Loucy (cell line): ENCODE measurements at regions not wholly inside any gene's neighbourhood (a gene's known extent, or its start where the extent isn't known, plus 50 kb on each side); places are given as distances from the start of the nearest gene placed in this dataset.

ENCODE experiments used
- EZH2phosphoT487 ChIP-seq: fragments of 200-600 bp; IDR thresholded peaks from 2 replicates; pipeline ENCODE4 v1.6.1; 2018; ENCODE audit warnings: antibody characterized with exemption, mild to moderate bottlenecking, moderate library complexity, borderline replicate concordance
- TF ChIP-seq, protein P1 (sequence below): fragments of 200-600 bp; sonication (generic); conservative IDR thresholded peaks from 2 replicates; pipeline ENCODE4 v1.5.1; 2014; ENCODE audit warnings: mild to moderate bottlenecking, antibody characterized with exemption, low read length

DNA sequence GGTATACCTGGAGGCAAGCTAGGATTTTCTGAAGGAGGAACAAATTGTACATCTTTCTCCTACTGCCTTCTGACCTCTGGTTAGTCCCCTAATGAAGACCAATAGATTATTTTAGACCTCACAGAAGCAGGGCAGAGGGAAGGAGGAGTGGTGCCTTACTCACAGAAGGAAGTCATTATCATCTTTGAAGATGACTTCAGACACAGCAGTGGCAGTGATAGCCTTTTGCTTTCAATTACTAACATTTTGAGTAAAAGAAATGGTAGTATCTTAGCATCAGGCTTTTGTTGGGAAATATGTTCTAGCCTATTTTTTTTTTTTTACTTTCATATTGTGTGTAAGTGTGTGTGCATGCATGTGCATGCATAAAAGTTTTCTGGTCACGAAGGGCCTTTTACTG lies 164.2 kb upstream of the PLN start:
- TF ChIP-seq, protein P1, sequence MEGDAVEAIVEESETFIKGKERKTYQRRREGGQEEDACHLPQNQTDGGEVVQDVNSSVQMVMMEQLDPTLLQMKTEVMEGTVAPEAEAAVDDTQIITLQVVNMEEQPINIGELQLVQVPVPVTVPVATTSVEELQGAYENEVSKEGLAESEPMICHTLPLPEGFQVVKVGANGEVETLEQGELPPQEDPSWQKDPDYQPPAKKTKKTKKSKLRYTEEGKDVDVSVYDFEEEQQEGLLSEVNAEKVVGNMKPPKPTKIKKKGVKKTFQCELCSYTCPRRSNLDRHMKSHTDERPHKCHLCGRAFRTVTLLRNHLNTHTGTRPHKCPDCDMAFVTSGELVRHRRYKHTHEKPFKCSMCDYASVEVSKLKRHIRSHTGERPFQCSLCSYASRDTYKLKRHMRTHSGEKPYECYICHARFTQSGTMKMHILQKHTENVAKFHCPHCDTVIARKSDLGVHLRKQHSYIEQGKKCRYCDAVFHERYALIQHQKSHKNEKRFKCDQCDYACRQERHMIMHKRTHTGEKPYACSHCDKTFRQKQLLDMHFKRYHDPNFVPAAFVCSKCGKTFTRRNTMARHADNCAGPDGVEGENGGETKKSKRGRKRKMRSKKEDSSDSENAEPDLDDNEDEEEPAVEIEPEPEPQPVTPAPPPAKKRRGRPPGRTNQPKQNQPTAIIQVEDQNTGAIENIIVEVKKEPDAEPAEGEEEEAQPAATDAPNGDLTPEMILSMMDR, result no peak
- no peak for TF ChIP-seq EZH2phosphoT487
